Glomerular endothelial cell (primary cell): ENCODE measurements at regions not wholly inside any gene's neighbourhood (a gene's known extent, or its start where the extent isn't known, plus 50 kb on each side); places are given as distances from the start of the nearest gene placed in this dataset.
"Not testable (repeated sequence)": the region's sequence is repeated elsewhere in the genome, so short reads cannot be mapped to it uniquely, and the experiment has no call there.

Experiments
- DNase-seq: peaks from one replicate; pipeline ENCODE4 v3.0.0-alpha.2; 2011; ENCODE audit warnings: low read depth, low spot score; ENCODE audit errors: extremely low read depth

GRCh38 chr1:209076688-209077087, 506.8 kb upstream of the CAMK1G start:
- no peak for DNase-seq

- DNase-seq = no peak
These were observed 503.2 kb upstream of the CAMK1G start for GRCh38 chr1:209080170-209080781.

GRCh38 chr1:209086486-209087192, 496.9 kb upstream of the CAMK1G start:
- no peak for DNase-seq

GRCh38 chr1:209094384-209094783, 489.1 kb upstream of the CAMK1G start:
- DNase-seq = no peak

- DNase-seq = no peak
These were observed 487.6 kb upstream of the CAMK1G start for GRCh38 chr1:209095627-209096595.

- no peak for DNase-seq
These were observed 483.1 kb upstream of the CAMK1G start for GRCh38 chr1:209100460-209100859.

- DNase-seq = no peak
These were observed 482.4 kb upstream of the CAMK1G start for GRCh38 chr1:209101106-209101505.

- no peak for DNase-seq
These were observed 481.4 kb upstream of the CAMK1G start for GRCh38 chr1:209102120-209102519.

GRCh38 chr1:209102531-209102930, 481.0 kb upstream of the CAMK1G start:
- DNase-seq = no peak

- DNase-seq = no peak
These were observed 480.4 kb upstream of the CAMK1G start for GRCh38 chr1:209103092-209103491.

- no peak for DNase-seq
These were observed 478.9 kb upstream of the CAMK1G start for GRCh38 chr1:209104646-209105045.

- no peak for DNase-seq
These were observed 477.8 kb upstream of the CAMK1G start for GRCh38 chr1:209105701-209106100.

GRCh38 chr1:209106237-209106741, 477.2 kb upstream of the CAMK1G start:
- DNase-seq = no peak

- no peak for DNase-seq
These were observed 476.7 kb upstream of the CAMK1G start for GRCh38 chr1:209106861-209107260.

- no peak for DNase-seq
These were observed 476.0 kb upstream of the CAMK1G start for GRCh38 chr1:209107535-209107934.

GRCh38 chr1:209109001-209109785, 474.3 kb upstream of the CAMK1G start:
- DNase-seq = no peak

GRCh38 chr1:209113521-209113920, 470.0 kb upstream of the CAMK1G start:
- no peak for DNase-seq

- DNase-seq = no peak
These were observed 466.8 kb upstream of the CAMK1G start for GRCh38 chr1:209116705-209117104.

- no peak for DNase-seq
These were observed 459.9 kb upstream of the CAMK1G start for GRCh38 chr1:209123601-209124000.

GRCh38 chr1:209129091-209129490, 454.4 kb upstream of the CAMK1G start:
- DNase-seq = not testable (repeated sequence)
